ENCODE measurements at regions not wholly inside any gene's neighbourhood (a gene's known extent, or its start where the extent isn't known, plus 50 kb on each side); places are given as distances from the start of the nearest gene placed in this dataset.

DNA sequence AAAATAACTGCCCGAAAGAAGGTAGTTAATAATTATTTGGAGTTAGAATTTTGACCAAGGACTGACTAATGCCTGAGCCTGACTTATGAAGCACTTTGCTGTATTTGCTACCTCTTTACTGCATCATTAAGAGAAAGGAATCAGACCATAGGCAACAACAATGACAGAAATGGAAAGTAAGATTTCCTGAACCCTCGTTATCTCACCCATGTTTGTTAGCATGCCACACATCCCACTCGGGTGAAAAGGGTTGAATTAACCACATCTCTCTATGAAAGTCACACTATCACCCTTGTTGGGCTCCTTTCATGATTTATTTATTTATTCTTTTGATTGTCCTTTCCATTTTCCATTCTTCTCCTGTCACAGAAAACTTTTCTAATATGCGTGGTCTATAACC, 59.6 kb downstream of the OLIG3 start:
- no peak for DNase-seq

DNA sequence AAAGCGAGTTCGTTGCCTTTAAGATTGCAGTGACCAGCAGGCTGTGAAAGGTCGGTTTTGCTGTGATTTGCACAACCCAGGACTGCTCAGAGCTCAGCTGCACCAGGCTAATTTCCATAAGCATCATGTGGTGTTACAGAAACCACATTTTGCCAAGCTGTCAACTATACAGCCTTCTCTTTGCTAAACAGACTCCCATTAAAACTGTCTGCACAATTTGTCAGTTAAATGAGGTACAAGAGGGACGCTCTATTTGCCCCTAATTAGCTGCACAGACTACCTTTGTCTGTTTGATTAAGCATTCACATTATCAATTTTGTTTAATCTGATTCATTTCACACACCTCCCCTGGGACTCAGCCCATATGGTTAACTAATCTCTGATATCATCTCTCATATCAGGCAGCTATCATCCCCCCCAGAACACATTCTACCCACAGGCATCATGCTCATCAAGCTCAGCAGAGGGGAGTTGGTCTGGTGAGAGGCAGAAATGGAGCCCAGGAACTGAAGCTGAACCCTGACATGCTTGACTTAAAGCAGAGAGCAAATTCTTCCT, 62.1 kb downstream of the OLIG3 start:
- no peak for DNase-seq

DNA sequence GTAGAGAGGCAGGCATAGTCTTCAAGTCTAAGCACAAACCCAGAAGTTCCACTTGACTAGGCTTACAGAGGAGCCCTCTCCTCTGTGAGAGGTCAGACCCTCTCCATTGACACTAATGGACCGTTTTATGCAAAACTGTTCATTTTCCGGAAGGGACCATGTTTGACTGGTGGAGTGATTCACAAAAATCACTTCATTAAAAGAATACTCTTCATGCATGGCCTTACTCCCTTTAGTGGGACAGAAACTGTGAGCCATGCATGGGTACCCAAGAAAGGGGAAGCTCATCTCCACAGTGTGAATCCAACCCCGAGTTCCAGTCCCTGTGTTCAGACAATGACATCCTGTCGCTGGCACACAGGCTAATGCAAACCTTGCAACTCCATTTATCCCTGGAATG, 63.2 kb downstream of the OLIG3 start:
- no peak for DNase-seq

DNA sequence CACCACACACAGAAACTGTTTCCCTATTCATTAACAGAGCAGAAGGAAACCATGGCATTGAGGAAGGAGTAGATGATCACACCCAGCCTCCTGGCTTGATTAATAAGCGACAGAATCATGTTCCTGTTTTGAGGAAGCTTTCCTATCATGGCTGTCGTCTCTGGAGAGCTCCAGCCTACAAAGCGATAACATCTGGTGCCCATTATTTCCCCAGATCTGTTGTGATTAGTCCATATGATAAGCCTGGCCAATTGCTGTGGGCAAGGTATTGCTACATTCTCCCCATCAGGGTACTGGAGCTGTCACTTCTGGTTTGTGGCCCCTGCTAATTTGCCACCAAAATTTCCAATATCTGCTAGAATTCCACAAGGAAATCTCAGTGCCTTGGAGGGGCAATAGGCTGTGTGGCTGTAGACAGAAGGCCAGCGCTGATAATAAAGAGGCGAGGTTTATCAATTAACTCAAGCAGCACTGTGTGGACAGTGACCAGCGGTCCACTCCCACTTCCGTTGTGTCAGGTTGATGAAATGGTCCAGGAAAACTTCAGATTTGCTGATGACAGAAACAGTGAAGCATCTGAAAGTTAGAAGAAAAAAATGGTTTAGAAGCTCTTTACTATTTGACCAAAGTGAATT, 66.4 kb downstream of the OLIG3 start:
- no peak for DNase-seq

DNA sequence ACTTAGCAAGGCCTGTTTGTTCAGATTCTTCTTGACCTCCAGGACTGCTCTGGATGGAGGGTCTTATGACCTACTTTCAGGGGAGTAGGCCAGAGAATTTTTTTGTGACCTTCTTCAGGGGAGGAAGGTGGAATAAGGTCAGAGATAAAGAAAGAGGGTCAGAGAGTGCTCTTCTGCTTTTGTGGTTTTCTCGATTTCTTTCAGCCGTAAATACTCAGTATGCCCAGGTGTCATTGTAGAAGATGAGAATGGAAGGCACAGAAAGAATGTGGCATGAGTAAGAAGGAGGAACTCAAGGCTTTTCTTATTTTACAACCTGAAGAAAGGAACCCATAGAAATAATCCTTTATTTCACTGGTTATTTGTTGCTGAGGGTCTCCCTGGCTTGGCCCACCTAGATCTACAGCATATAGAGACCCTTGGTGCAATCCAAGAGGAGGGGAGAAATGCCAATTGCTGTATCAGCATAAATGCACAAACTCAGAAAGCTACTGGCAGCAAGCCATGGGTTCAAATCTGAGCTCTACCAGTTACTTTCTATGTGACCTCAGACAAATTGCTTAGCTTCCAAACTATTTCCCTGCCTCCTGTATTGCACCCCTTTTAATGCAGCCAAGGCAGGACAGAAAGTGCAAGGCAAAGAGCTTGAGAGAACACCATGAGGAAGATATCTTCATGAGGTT, 68.0 kb downstream of the OLIG3 start:
- DNase-seq, result no peak

DNA sequence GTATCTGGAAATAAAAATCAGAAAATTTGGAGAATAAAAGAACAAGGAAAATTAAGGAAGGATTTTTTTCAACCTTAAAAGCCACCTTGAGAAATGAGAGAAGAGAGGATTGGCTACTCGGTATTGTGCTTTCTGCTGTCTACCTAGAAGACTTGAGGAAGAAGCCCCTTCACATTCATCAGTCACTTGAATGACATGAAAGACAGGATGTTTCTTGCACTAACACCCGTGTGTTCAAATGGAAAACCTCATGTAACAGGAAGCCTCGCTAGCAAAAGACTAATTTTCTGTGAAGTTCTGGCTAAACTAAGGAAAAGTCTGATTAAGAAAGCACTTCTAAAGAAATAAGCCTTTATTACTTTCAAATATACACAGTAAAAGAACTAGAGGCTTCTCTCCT, 69.9 kb downstream of the OLIG3 start:
- DNase-seq, result no peak

DNA sequence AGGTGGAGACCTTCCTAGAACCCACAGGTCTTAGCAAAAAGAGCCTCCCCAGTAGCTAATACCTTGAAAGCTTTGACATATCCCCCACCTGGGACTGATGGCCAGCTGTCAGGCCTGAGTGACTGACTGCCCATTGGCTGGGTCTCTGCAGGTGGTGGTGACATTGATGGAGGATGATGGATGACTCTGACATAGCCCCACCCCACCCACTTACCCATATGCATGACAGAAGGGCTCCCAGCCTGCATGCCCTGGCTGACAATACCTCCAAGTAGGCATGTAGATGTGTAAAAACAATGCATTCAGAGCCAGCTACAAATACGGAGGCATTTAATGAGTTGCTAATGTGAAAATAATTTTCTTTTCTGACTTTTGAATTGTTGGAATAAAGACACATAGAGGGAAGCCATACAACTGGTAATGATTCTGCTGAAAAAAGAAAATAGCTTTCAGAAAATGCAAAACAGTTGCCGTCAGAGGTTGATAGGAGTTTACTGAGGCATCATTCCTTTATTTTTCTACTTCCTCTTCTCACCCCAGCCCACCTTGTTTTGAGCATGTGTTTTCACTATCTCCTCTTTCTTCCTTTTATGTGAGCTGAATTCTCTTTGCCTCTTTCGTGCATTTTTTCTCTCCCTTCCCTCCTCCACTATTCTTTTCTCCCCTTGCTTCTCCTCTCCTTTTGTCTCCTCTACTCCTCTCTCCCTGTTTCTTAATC, 70.6 kb downstream of the OLIG3 start:
- no peak for DNase-seq

DNA sequence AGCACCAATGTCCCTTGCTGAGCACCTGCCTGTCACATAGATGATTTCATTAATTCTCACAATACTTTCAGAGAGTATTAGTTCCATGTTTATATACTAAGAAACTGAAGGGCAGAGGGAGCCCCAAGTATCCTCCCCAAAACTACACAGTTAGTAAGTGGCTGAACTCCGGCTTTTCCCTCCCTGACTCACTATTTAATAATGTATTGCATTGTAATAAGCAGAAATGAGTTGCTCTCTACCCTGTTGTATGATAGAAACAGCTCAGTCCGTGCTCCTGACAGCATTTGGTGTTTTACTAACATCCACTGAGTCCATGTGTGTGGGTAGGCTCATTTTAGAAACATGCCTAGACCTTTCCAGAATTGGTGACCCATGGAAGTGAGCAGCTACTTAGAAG, 76.8 kb downstream of the OLIG3 start:
- DNase-seq, result no peak

DNA sequence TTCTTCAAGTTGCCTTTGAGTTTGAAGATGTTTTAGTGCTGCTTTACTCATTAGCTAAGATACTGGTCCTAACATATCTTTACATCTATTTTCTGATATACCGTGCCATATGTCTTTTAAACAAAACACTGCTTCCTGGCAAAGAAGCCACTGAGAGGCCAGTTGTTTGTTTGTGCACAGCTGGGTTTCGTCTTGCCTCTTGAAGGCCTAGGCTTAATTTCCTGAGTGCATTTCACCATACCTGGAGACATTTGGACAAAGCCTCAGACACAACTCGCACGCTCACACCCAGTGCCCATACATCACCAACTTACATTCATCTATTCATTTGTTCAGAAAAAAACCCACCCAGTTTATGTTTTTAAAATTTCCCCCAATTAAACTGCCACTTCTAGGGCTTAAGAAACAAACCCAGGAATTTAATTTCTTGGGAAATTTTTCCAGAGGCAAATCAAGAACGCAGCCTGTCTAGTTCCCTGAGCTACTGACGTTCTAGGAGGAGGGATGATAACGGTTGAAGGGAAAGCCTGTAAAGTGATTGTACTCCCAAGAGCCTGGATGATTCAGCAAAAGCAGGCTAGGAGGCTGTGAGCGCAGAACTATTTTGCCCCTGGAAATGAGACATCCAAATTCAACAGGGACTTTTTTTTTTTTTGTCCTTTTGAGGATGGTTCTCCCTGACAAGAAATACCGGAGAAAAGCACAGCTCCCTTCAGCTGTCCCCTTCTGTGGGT, 77.7 kb downstream of the OLIG3 start:
- no peak for DNase-seq

DNA sequence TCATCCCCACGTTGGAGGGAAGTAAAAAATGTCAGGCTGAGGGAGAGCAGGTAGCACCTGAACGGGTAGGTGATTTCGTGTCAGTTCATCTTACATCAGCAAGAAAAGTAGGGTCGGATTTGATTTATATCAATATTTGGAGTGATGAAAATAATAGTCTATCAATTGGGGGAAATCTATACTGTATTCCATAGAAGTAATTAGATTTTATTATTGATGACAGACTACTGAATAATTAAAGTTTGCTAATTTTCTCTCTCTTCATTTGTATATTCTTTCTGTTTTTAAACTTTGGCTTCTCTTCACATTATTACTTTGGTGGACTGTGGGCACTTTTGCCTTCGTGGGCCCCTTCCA, 78.4 kb downstream of the OLIG3 start:
- no peak for DNase-seq

DNA sequence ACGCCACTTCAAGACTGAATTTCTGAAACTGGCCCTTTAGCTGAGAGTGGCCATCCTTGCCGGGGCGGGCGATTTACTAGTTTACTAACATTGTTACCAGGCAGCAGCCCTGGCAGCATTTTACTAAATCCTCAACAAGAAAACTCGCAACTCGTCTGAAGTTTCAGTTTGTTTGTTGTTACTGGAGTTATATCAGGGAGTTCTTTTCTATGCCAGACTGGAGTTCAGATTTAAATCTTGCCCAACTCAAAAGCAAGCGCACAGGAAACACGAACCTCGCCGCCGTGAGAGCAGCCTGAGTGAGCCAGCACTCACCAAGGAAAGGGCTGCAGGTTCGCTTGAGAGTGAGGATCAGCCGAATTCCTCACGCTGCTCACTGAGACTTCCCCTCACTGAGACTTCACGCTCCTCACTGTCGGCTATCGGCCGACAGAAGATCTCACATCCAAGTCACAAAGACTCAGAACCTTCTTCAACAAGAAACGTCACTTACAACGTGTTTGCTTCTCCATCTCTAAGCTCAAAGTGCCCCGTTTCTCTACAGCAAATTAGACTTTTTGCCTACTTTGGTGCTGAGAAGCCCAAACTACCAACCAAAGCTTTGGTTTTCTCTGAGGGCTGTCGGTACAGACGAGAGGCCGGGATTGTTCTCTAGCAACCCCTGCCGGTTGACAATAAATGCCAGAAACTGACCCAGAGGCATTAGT, 78.9 kb downstream of the OLIG3 start:
- peak; percentile 66 to 76 for DNase-seq

DNA sequence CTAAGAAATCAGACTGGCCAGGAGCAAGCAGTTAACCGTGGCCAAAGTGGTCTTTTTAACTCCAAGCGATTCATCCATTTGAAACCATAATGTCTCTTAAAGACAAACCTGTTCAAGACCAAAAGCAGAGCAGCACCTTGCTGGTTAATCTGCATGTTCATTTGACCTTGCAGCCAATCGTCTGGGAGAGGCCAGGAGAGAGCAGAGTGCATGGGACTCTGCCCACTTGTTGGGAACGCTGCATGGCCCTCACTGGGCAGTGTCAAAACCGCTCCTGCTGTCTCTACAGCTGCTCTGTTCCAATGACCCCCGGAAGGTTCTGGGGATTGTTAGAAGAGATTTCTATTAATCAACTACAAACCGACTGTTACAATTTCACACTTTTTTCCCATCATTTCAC, 79.6 kb downstream of the OLIG3 start:
- no peak for DNase-seq

DNA sequence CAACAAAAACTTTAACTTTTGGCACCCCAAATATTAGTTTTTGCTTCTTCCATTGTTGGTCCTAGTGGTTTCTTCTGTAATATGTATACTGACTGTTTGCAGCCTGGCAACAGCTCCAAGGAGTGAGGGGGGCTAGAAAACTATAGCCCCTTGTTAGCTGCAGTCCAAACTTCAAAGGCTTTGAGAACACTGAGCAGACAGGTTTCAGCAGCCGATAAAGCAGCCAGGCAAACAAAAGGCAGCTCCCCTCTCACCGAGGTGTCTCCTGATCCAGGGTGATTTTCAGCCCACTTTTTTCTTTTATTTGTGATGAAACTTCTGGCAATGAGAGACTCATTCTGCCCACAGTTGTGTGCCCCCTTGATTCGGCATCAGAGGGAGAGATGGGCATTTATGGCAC, 80.7 kb downstream of the OLIG3 start:
- DNase-seq, result no peak

DNA sequence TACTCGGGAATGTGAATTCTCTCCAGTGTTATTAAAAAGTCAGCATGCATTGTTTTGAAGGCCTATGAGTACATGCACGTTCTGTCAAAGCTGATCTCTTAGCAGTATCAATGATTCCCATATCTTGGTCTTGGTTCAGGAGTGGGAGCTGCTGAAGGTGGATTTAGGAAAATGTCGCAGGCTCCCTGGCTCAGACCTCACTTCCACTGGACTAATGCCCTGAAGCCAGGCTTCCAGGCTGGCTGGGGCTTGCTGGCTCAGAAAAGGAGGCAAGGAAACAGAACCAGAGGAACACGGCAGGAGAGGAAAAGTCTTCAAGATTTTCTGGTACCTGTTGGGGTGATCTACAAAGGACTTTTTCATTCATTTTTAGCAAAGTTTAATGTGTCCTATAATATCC, 81.6 kb downstream of the OLIG3 start:
- no peak for DNase-seq

DNA sequence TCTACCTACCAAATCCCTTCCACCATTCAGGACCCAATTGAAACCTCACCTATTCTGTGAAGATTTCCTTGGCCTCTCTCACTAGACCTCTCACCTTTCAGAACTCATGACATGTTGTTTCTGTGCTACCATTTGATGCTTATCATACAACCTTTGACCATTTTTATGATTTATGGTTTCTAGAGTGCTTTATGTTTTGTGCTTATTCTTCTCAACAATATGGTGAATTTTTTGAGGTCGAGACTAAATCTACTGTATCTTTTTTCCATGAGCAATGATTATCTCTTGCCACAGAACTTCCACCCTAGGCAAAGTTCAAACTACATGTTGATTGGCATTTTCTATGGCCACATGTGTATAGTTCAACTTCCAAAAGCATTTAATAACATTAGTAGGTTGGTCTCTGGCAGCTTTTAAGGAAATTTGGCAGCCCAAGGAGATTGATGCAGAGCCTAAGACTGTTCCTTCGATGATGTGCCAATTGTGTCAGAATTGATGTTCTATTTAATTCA, 84.9 kb downstream of the OLIG3 start:
- DNase-seq, result no peak

DNA sequence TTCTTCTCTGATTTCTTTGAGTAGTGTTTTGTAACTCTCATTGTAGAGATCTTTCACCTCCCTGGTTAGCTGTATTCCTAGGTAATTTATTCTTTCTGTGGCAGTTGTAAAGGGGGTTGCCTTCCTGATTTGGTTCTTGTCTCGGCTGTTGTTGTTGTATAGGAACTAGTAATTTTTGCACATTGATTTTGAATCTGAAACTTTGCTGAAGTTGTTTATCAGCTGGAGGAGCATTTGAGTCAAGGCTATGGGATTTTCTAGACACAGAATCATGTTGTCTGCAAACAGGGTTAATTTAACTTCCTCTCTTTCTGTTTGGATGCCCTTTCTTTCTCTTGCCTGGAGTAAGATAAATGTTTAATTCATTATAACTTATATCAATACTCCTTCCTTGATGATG, 86.4 kb downstream of the OLIG3 start:
- no peak for DNase-seq

DNA sequence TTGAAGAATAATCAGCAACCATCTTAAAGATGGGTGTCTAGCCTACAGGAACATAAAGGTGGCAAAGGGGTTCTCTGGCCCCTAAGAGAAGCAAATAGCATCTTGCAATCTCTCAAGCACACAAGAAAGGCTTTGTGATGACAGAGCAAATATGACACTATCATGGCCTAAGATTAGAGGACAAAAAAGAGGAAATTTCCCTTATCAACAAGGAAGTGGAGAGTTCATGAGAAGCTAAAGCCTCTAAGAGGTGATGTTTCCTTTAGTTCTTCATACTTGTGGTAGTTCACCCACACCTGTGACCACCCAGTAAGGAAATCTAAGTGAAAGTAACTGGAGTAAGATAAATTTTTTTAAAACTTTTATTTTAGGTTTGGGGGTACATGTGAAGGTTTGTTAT, 88.4 kb downstream of the OLIG3 start:
- DNase-seq, result no peak

DNA sequence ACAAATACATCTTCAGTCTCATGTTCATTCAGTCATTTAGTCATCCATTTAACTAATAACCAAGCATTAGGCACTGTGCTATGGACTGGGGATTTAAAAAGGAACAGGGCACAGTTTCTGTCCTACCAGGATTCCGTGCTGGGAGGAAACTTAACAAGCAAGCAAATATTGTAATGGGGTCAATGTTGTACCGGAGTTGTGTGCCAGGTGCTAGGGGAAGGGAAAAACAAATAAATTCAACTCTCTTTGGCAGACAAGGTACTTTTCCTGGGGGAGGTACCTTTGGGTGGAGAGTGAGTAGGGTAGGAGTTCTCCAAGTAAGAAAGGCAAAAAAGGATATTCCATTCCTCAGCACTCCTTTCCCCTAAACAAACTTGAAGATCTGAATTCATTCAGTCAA, 90.3 kb downstream of the OLIG3 start:
- no peak for DNase-seq

DNA sequence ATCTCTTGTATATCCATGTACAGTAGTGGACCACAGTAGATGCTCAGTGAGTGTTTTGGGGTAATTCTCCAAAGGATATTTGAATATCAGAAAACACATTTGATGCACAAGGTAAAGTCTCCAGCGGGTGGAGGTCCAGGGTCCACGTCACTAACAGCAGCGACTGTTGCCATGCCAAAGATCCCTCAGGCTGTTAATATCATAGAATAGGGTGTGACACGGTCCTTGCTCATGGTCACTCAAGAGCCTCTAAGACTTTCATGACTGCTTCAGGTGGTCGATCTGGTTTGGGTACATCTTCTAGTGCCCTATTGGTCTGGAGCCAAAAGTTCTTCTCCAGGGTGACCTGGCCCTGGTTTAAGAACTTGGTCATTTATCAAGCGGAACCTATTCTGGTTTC, 90.8 kb downstream of the OLIG3 start:
- no peak for DNase-seq

DNA sequence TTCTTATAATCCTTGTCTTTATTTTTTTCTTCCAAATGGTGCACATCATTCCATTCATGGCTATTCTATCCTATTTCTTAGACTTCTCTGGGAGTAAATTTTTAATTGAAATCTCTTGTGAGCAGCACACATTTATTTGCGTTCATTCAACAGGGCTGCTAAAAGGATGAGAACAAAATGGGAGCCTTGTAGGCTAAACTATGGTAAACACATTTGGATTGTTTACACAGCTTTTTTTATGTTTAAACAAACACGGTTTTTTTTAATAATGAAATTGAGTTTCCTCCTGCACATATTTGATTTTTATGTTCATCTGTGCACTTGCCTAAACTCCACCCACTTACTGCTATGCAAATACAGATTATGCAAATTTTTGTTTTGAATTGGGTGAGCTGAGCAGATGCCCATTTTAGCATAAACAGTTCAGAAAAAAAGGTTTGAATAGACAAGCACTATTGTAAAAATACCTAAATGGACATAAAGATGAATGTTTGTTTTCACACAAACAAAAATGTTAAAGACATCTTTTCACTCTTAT, 92.0 kb downstream of the OLIG3 start:
- DNase-seq, result no peak

DNA sequence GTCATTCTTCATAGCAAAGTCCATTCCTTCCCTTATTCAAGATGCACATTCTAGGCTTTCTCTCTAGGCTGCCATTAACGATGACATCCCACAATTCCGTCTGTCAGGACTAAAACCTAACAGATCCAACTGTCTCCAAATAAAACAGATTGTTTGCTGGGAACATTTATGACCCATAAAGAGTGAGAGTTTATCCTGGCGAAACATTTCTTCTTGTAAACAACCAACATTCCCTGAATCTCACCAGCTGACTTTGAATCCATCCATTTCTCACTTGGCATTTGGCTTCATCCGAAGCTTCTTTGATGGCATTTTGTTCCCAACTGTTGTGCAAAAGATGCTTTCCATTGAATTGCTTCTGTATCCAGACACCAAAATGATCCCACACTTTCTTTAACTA, 93.1 kb downstream of the OLIG3 start:
- no peak for DNase-seq

DNA sequence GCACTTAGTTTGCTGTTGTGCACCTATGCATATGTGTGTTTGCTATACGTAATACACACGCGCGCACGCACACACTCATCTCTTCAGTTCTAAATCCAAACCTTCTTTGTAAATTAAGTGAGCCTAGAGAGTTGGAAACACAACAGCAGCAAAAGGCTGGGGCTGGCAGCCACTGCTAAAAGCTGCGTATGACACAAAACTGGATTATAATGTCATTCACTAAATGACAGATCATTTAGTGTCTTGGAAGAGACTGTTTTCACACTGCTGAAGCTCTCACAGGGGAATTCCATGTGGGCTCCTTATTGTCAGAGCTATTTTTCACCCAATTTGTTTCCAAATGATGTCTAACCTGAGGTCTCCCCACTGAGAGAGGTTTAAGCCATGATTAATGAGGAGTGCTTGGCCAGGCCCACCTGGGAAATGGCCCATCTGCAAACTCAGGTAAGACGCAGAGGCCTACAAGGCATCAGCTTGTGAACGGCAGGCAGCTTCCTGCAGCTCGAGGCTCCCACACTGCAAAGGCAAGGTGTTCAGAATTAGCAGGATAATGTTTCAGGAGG, 94.2 kb downstream of the OLIG3 start:
- DNase-seq, result peak in 1 of 2 experiments; percentile 39

All from activated T-cell treated with anti-CD3 and anti-CD28 coated beads, Interleukin-2, amount 50 U/mL, for 48 hours (primary cell).